H9 (cell line): ENCODE measurements at regions not wholly inside any gene's neighbourhood (a gene's known extent, or its start where the extent isn't known, plus 50 kb on each side); places are given as distances from the start of the nearest gene placed in this dataset.

Experiments
- DNase-seq: peaks from one replicate; pipeline ENCODE4 v3.0.0-alpha.2; 2017
- H2AFZ ChIP-seq: one replicate; pipeline ENCODE4 v1.6.1; 2013; ENCODE audit warnings: mild to moderate bottlenecking, low read length, control low read depth, moderate library complexity
- H2AK5ac ChIP-seq: 2 replicates; pipeline ENCODE4 v1.6.1; 2013; ENCODE audit warnings: low read length, control low read depth, mixed read lengths; ENCODE audit not compliant: insufficient read length
- H2BK120ac ChIP-seq: one replicate; pipeline ENCODE4 v1.6.1; 2013; ENCODE audit warnings: low read depth, mild to moderate bottlenecking, low read length, control low read depth, inconsistent platforms; ENCODE audit not compliant: poor library complexity, severe bottlenecking
- H2BK12ac ChIP-seq: 2 replicates; pipeline ENCODE4 v1.6.1; 2013; ENCODE audit warnings: low read length, control low read depth, mixed read lengths, low read depth; ENCODE audit not compliant: insufficient read length
- H2BK15ac ChIP-seq: 2 replicates; pipeline ENCODE4 v1.6.1; 2013; ENCODE audit warnings: low read depth, low read length, control low read depth
- H2BK20ac ChIP-seq: one replicate; pipeline ENCODE4 v1.6.1; 2013; ENCODE audit warnings: low read depth, mild to moderate bottlenecking, low read length, control low read depth, inconsistent platforms; ENCODE audit not compliant: poor library complexity, severe bottlenecking
- H2BK5ac ChIP-seq: 2 replicates; pipeline ENCODE4 v1.6.1; 2013; ENCODE audit warnings: low read length, control low read depth, mixed read lengths; ENCODE audit not compliant: insufficient read length
- H3K14ac ChIP-seq: 2 replicates; pipeline ENCODE4 v1.6.1; 2013; ENCODE audit warnings: low read length, control low read depth; ENCODE audit not compliant: insufficient read depth
- H3K18ac ChIP-seq: 2 replicates; pipeline ENCODE4 v1.6.1; 2013; ENCODE audit warnings: low read depth, mild to moderate bottlenecking, mixed read lengths, low read length, control low read depth; ENCODE audit not compliant: insufficient read length
- H3K23ac ChIP-seq: 2 replicates; pipeline ENCODE4 v1.6.1; 2013; ENCODE audit warnings: low read length, control low read depth, mixed read lengths, low read depth; ENCODE audit not compliant: insufficient read length
- H3K23me2 ChIP-seq: 2 replicates; pipeline ENCODE4 v1.6.1; 2013; ENCODE audit warnings: low read depth, mild to moderate bottlenecking, mixed read lengths, low read length, control low read depth; ENCODE audit not compliant: insufficient read length, poor library complexity, severe bottlenecking
- H3K27ac ChIP-seq: 2 replicates; pipeline ENCODE4 v1.5.1; 2013; ENCODE audit warnings: low read length, control low read depth, mixed read lengths, low read depth; ENCODE audit not compliant: insufficient read length
- H3K27me3 ChIP-seq: 2 replicates; pipeline ENCODE4 v1.6.1; 2013; ENCODE audit warnings: low read length, control low read depth, inconsistent platforms; ENCODE audit not compliant: insufficient read depth
- H3K4ac ChIP-seq: 2 replicates; pipeline ENCODE4 v1.6.1; 2013; ENCODE audit warnings: low read depth, mild to moderate bottlenecking, control low read depth, inconsistent platforms, low read length, moderate library complexity
- H3K4me1 ChIP-seq: 2 replicates; pipeline ENCODE4 v1.6.1; 2013; ENCODE audit warnings: low read length, control low read depth, inconsistent platforms; ENCODE audit not compliant: insufficient read depth
- H3K4me2 ChIP-seq: 2 replicates; pipeline ENCODE4 v1.6.1; 2013; ENCODE audit warnings: low read length, control low read depth, mixed read lengths; ENCODE audit not compliant: insufficient read length, insufficient read depth
- H3K56ac ChIP-seq: 2 replicates; pipeline ENCODE4 v1.6.1; 2013; ENCODE audit warnings: low read depth, mild to moderate bottlenecking, mixed read lengths, low read length, control low read depth; ENCODE audit not compliant: insufficient read length
- H3K79me1 ChIP-seq: 2 replicates; pipeline ENCODE4 v1.6.1; 2013; ENCODE audit warnings: low read depth, mild to moderate bottlenecking, moderate library complexity, low read length, control low read depth, inconsistent platforms; ENCODE audit not compliant: insufficient read depth, poor library complexity, severe bottlenecking
- H3K79me2 ChIP-seq: 2 replicates; pipeline ENCODE4 v1.6.1; 2013; ENCODE audit warnings: low read length, control low read depth, inconsistent platforms; ENCODE audit not compliant: insufficient read depth
- H3K9ac ChIP-seq: 2 replicates; pipeline ENCODE4 v1.6.1; 2013; ENCODE audit warnings: low read length, control low read depth, mixed read lengths; ENCODE audit not compliant: insufficient read length; ENCODE audit errors: extremely low read depth
- H3K9me3 ChIP-seq: one replicate; pipeline ENCODE4 v1.6.1; 2013; ENCODE audit warnings: low read depth, low read length, inconsistent platforms; ENCODE audit not compliant: control insufficient read depth
- H3T11ph ChIP-seq: one replicate; pipeline ENCODE4 v1.6.1; 2013; ENCODE audit warnings: mild to moderate bottlenecking, low read length, control low read depth, inconsistent platforms
- H4K20me1 ChIP-seq: one replicate; pipeline ENCODE4 v1.6.1; 2013; ENCODE audit not compliant: control insufficient read depth, insufficient read length, insufficient read depth
- H4K5ac ChIP-seq: 2 replicates; pipeline ENCODE4 v1.6.1; 2013; ENCODE audit warnings: low read depth, mild to moderate bottlenecking, mixed read lengths, low read length, control low read depth; ENCODE audit not compliant: insufficient read length
- H4K8ac ChIP-seq: replicated peaks from 2 replicates; pipeline ENCODE4 v1.6.1; 2013; ENCODE audit warnings: low read length, control low read depth, mixed read lengths, low read depth; ENCODE audit not compliant: insufficient read length
- H4K91ac ChIP-seq: 2 replicates; pipeline ENCODE4 v1.6.1; 2013; ENCODE audit warnings: low read depth, mild to moderate bottlenecking, moderate library complexity, mixed read lengths, low read length, control low read depth; ENCODE audit not compliant: insufficient read length
- H3K27ac Mint-ChIP-seq, 3 experiments: 2 replicates in 2 of 3; 3 replicates in 1 of 3; pipeline ENCODE4 v1.8.0; 2020 to 2021; ENCODE audit warnings: mixed read lengths in 3 of 3, mild to moderate bottlenecking in 1 of 3, moderate library complexity in 1 of 3
- H3K27me3 Mint-ChIP-seq: 2 replicates; pipeline ENCODE4 v1.8.0; 2021; ENCODE audit warnings: low read depth, mild to moderate bottlenecking, moderate library complexity, mixed read lengths
- H3K36me3 Mint-ChIP-seq, 3 experiments: 2 replicates in 2 of 3; 3 replicates in 1 of 3; pipeline ENCODE4 v1.8.0; 2020 to 2021; ENCODE audit warnings: low read depth in 3 of 3, mixed read lengths in 3 of 3; ENCODE audit not compliant: insufficient read depth in 1 of 3
- H3K4me1 Mint-ChIP-seq, 2 experiments: 2 replicates each; pipeline ENCODE4 v1.8.0; 2020; ENCODE audit warnings: mixed read lengths in 2 of 2
- H3K4me3 Mint-ChIP-seq, 2 experiments: 2 replicates in 1 of 2; 3 replicates in 1 of 2; pipeline ENCODE4 v1.8.0; 2020 to 2021; ENCODE audit warnings: mild to moderate bottlenecking in 2 of 2, mixed read lengths in 2 of 2, moderate library complexity in 1 of 2
- H3K9me3 Mint-ChIP-seq, 2 experiments: 2 replicates in 1 of 2; 3 replicates in 1 of 2; pipeline ENCODE4 v1.8.0; 2020; ENCODE audit warnings: mild to moderate bottlenecking in 2 of 2, mixed read lengths in 2 of 2, moderate library complexity in 1 of 2
- CTCF ChIP-seq: fragments of 200-600 bp; sonication (generic); conservative IDR thresholded peaks from 3 replicates; pipeline ENCODE4 v1.8.0; 2021; ENCODE audit warnings: antibody characterized with exemption, mild to moderate bottlenecking
- WGBS: extraction: QIAGEN DNeasy Blood & Tissue Kit; methylation state at CpG from one replicate; pipeline ENCODE4 v1.1.7; 2013; ENCODE audit warnings: missing lambda C conversion rate, low lambda C conversion rate, mixed read lengths; ENCODE audit not compliant: insufficient read length; ENCODE audit errors: extremely low coverage; 5-methylcytosine and 5-hydroxymethylcytosine counted together

- Histone ChIP-seq H3K56ac (no peak overlapping the region), H2BK12ac (no peak overlapping the region), H3K14ac (no peak overlapping the region), H2BK120ac (no peak overlapping the region), H2BK5ac (no peak overlapping the region), H3K23ac (no peak overlapping the region), H4K8ac (no peak overlapping the region), H2BK15ac (no peak overlapping the region), H2AK5ac (no peak overlapping the region), H3K27ac (no peak overlapping the region), H4K5ac (no peak overlapping the region), H3K9ac (no peak overlapping the region), H3K4me1 (no peaks in the 10 kb centered on the region), H4K91ac (no peak overlapping the region), H3K4ac (no peak overlapping the region), H3K27me3 (no peaks in the 10 kb centered on the region), H3K9me3 (no peaks in the 10 kb centered on the region), H2AFZ (no peak overlapping the region), H4K20me1 (no peaks in the 10 kb centered on the region), H3T11ph (no peak overlapping the region), H3K79me1 (no peaks in the 10 kb centered on the region), H3K4me2 (no peak overlapping the region), H3K79me2 (no peaks in the 10 kb centered on the region), H3K18ac (no peak overlapping the region), H2BK20ac (no peak overlapping the region), H3K23me2 (no peaks in the 10 kb centered on the region)
- no CpG with 5 or more reads among the region's 2 CpGs for WGBS
- DNase-seq = no peak
- Mint-ChIP-seq H3K4me1 (peaks cover 0 to 3% of the 10 kb centered on the region in 2 experiments; a peak in 1 of 4 replicates), H3K27ac (no peak overlapping the region; a peak in 1 of 7 replicates), H3K36me3 (no peaks in the 10 kb centered on the region), H3K4me3 (no peak overlapping the region), H3K9me3 (no peaks in the 10 kb centered on the region), H3K27me3 (no peaks in the 10 kb centered on the region)
- TF ChIP-seq CTCF = peak; percentile 35; the same call in 2 of the 3 replicates
Measured at GRCh38 chr2:198717451-198717850, 740.3 kb downstream of the SATB2 start.
